Muscle layer of colon (tissue), 2 donors: ENCODE measurements at regions not wholly inside any gene's neighbourhood (a gene's known extent, or its start where the extent isn't known, plus 50 kb on each side); places are given as distances from the start of the nearest gene placed in this dataset.
"Not testable (repeated sequence)": the region's sequence is repeated elsewhere in the genome, so short reads cannot be mapped to it uniquely, and the experiment has no call there.

Experiments used
- H3K27ac ChIP-seq: one replicate; pipeline ENCODE4 v1.7.0; 2013; ENCODE audit warnings: low read depth, mild to moderate bottlenecking, low read length, moderate library complexity
- H3K27me3 ChIP-seq, 2 donors: one replicate each; pipeline ENCODE4 v1.7.0; 2013; ENCODE audit warnings: low read length in 2 of 2, mild to moderate bottlenecking in 2 of 2; ENCODE audit not compliant: insufficient read depth in 2 of 2, control insufficient read depth in 1 of 2
- H3K36me3 ChIP-seq: one replicate; pipeline ENCODE4 v1.7.0; 2013; ENCODE audit warnings: mild to moderate bottlenecking, low read length; ENCODE audit not compliant: insufficient read depth
- H3K4me1 ChIP-seq: one replicate; pipeline ENCODE4 v1.7.0; 2013; ENCODE audit warnings: mild to moderate bottlenecking, low read length; ENCODE audit not compliant: insufficient read depth
- H3K4me3 ChIP-seq, 2 donors: one replicate each; pipeline ENCODE4 v1.7.0; 2013; ENCODE audit warnings: low read length in 2 of 2, low read depth in 1 of 2, mild to moderate bottlenecking in 1 of 2, moderate library complexity in 1 of 2
- H3K9ac ChIP-seq: one replicate; pipeline ENCODE4 v1.7.0; 2013; ENCODE audit warnings: low read length
- H3K9me3 ChIP-seq: one replicate; pipeline ENCODE4 v1.7.0; 2013; ENCODE audit warnings: mild to moderate bottlenecking, low read length
- donor health status: abdominal sarcoma.
- donor health status: Adenocarcinoma of cecum.

GRCh38 chr5:117533051-117533670 lies 958.5 kb upstream of the SEMA6A start:
- not testable (repeated sequence) for H3K9me3 ChIP-seq, H3K27ac ChIP-seq, H3K27me3 ChIP-seq, H3K36me3 ChIP-seq, H3K4me3 ChIP-seq, H3K4me1 ChIP-seq, H3K9ac ChIP-seq

- H3K27me3 ChIP-seq, result no peaks in the 10 kb centered on the region
- peaks cover 4% of the 10 kb centered on the region for H3K9me3 ChIP-seq
- H3K9ac ChIP-seq, result no peak overlapping the region
- H3K36me3 ChIP-seq, result no peaks in the 10 kb centered on the region
- peaks cover 4% of the 10 kb centered on the region for H3K4me1 ChIP-seq
- no peak overlapping the region for H3K27ac ChIP-seq
- no peak overlapping the region for H3K4me3 ChIP-seq
Observed at GRCh38 chr5:117519957-117520500, 945.4 kb upstream of the SEMA6A start.

- no peak overlapping the region for H3K9ac ChIP-seq
- no peak overlapping the region for H3K27ac ChIP-seq
- H3K27me3 ChIP-seq, result no peaks in the 10 kb centered on the region
- no peak overlapping the region for H3K4me3 ChIP-seq
- H3K9me3 ChIP-seq, result no peaks in the 10 kb centered on the region
- H3K4me1 ChIP-seq, result no peaks in the 10 kb centered on the region
- no peaks in the 10 kb centered on the region for H3K36me3 ChIP-seq
Observed at GRCh38 chr5:117504305-117504704, 929.7 kb upstream of the SEMA6A start.

GRCh38 chr5:117497601-117498000 lies 923.0 kb upstream of the SEMA6A start:
- H3K9ac ChIP-seq, result no peak overlapping the region
- no peaks in the 10 kb centered on the region for H3K36me3 ChIP-seq
- H3K4me1 ChIP-seq, result no peaks in the 10 kb centered on the region
- no peak overlapping the region for H3K27ac ChIP-seq
- no peaks in the 10 kb centered on the region for H3K9me3 ChIP-seq
- no peaks in the 10 kb centered on the region for H3K27me3 ChIP-seq
- H3K4me3 ChIP-seq, result no peak overlapping the region

GRCh38 chr5:117496801-117497200 lies 922.2 kb upstream of the SEMA6A start:
- Histone ChIP-seq H3K27ac (no peak overlapping the region), H3K4me1 (no peaks in the 10 kb centered on the region), H3K4me3 (no peak overlapping the region), H3K36me3 (no peaks in the 10 kb centered on the region), H3K9ac (no peak overlapping the region), H3K9me3 (no peaks in the 10 kb centered on the region), H3K27me3 (no peaks in the 10 kb centered on the region)

GRCh38 chr5:117494188-117494587 lies 919.6 kb upstream of the SEMA6A start:
- no peak overlapping the region for H3K27ac ChIP-seq
- no peaks in the 10 kb centered on the region for H3K9me3 ChIP-seq

GRCh38 chr5:117488976-117489500 lies 914.4 kb upstream of the SEMA6A start:
- Histone ChIP-seq H3K4me1 (no peaks in the 10 kb centered on the region), H3K36me3 (no peaks in the 10 kb centered on the region), H3K9me3 (no peaks in the 10 kb centered on the region), H3K9ac (no peak overlapping the region), H3K27ac (no peak overlapping the region), H3K27me3 (no peaks in the 10 kb centered on the region), H3K4me3 (no peak overlapping the region)

More at GRCh38 chr5:117494188-117494587, 919.6 kb upstream of the SEMA6A start:
- no peak overlapping the region for H3K9ac ChIP-seq
- H3K4me1 ChIP-seq, result no peaks in the 10 kb centered on the region
- H3K4me3 ChIP-seq, result no peak overlapping the region
- H3K27me3 ChIP-seq, result no peaks in the 10 kb centered on the region
- no peaks in the 10 kb centered on the region for H3K36me3 ChIP-seq

GRCh38 chr5:117487556-117487955 lies 912.9 kb upstream of the SEMA6A start:
- no peaks in the 10 kb centered on the region for H3K36me3 ChIP-seq
- no peak overlapping the region for H3K27ac ChIP-seq
- no peak overlapping the region for H3K9ac ChIP-seq
- H3K4me3 ChIP-seq, result no peak overlapping the region
- H3K9me3 ChIP-seq, result no peaks in the 10 kb centered on the region
- H3K4me1 ChIP-seq, result no peaks in the 10 kb centered on the region
- no peaks in the 10 kb centered on the region for H3K27me3 ChIP-seq

- H3K9ac ChIP-seq, result no peak overlapping the region
- H3K4me3 ChIP-seq, result no peak overlapping the region
- no peaks in the 10 kb centered on the region for H3K4me1 ChIP-seq
- H3K36me3 ChIP-seq, result no peaks in the 10 kb centered on the region
- no peaks in the 10 kb centered on the region for H3K9me3 ChIP-seq
- no peak overlapping the region for H3K27ac ChIP-seq
- no peaks in the 10 kb centered on the region for H3K27me3 ChIP-seq
Observed at GRCh38 chr5:117486879-117487391, 912.3 kb upstream of the SEMA6A start.

- Histone ChIP-seq H3K36me3 (no peaks in the 10 kb centered on the region), H3K27me3 (no peaks in the 10 kb centered on the region), H3K4me1 (no peaks in the 10 kb centered on the region)
Observed at GRCh38 chr5:117486261-117486660, 911.6 kb upstream of the SEMA6A start.

GRCh38 chr5:117475919-117476318 lies 901.3 kb upstream of the SEMA6A start:
- Histone ChIP-seq H3K36me3 (no peaks in the 10 kb centered on the region), H3K27ac (no peak overlapping the region), H3K9me3 (no peaks in the 10 kb centered on the region), H3K4me1 (peaks cover 12% of the 10 kb centered on the region), H3K9ac (no peak overlapping the region), H3K27me3 (no peaks in the 10 kb centered on the region), H3K4me3 (no peak overlapping the region)

More at GRCh38 chr5:117486261-117486660, 911.6 kb upstream of the SEMA6A start:
- Histone ChIP-seq H3K4me3 (no peak overlapping the region), H3K27ac (no peak overlapping the region), H3K9me3 (no peaks in the 10 kb centered on the region), H3K9ac (no peak overlapping the region)

- no peak overlapping the region for H3K27ac ChIP-seq
Observed at GRCh38 chr5:117473165-117473564, 898.5 kb upstream of the SEMA6A start.

More at GRCh38 chr5:117473165-117473564, 898.5 kb upstream of the SEMA6A start:
- no peaks in the 10 kb centered on the region for H3K27me3 ChIP-seq
- H3K9ac ChIP-seq, result no peak overlapping the region
- H3K4me3 ChIP-seq, result no peak overlapping the region
- no peaks in the 10 kb centered on the region for H3K36me3 ChIP-seq
- H3K4me1 ChIP-seq, result peaks cover 12% of the 10 kb centered on the region
- H3K9me3 ChIP-seq, result no peaks in the 10 kb centered on the region
